Prostate gland (tissue), 2 donors: ENCODE measurements at regions not wholly inside any gene's neighbourhood (a gene's known extent, or its start where the extent isn't known, plus 50 kb on each side); places are given as distances from the start of the nearest gene placed in this dataset.

Experiments
- POLR2A ChIP-seq: fragments of 450-650 bp; IDR thresholded peaks from one replicate; pipeline ENCODE4 v1.6.1; 2016; ENCODE audit warnings: antibody characterized with exemption, mild to moderate bottlenecking
- POLR2AphosphoS5 ChIP-seq: sonication (generic); formaldehyde crosslinking; IDR thresholded peaks from one replicate; pipeline ENCODE4 v1.6.1; 2017; ENCODE audit warnings: antibody characterized with exemption
- TF ChIP-seq, protein P1 (sequence below), 4 experiments: fragments of 200-600 bp in 2 of 4; fragments of 450-650 bp in 2 of 4; sonication (generic) in 2 of 4; IDR thresholded peaks; 1 replicate in 3 of 4; 2 replicates in 1 of 4; pipeline ENCODE4 v1.5.1; 2016 to 2019; ENCODE audit warnings: antibody characterized with exemption in 4 of 4, mild to moderate bottlenecking in 2 of 4, moderate library complexity in 2 of 4

DNA sequence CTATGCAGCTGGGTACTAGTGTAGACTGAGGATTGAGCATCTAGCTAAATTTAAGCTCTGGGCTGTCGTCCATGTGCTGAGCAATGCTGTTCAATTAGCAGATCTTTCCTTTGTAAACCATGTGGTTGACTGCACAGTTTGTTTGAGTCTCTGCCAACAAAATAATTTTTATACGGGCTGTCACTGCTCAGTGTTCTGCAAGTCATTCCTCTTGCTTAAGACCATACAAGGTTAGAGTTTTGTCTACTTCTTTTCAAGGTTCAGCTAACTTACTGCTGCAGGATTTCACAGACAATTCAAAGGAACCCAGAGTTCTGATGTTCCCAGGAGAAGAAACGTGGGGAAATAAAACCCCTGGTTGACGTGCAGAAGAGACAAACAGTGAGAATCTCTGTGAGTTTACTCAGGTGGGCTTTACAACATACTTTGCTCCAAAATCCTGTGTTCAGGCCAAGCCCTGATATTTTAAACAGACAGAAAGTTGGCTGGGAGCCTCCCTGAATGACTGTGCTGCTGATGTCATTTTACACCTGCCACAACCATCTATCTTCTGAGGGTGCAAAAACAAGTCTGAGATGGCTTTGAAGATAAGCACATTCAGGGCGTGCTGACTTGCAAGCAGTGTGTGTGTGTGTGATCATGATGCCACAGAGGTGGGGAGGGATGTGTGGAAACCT, 177.1 kb upstream of the SVIL start:
- no peak for TF ChIP-seq POLR2A
- TF ChIP-seq, protein P1, sequence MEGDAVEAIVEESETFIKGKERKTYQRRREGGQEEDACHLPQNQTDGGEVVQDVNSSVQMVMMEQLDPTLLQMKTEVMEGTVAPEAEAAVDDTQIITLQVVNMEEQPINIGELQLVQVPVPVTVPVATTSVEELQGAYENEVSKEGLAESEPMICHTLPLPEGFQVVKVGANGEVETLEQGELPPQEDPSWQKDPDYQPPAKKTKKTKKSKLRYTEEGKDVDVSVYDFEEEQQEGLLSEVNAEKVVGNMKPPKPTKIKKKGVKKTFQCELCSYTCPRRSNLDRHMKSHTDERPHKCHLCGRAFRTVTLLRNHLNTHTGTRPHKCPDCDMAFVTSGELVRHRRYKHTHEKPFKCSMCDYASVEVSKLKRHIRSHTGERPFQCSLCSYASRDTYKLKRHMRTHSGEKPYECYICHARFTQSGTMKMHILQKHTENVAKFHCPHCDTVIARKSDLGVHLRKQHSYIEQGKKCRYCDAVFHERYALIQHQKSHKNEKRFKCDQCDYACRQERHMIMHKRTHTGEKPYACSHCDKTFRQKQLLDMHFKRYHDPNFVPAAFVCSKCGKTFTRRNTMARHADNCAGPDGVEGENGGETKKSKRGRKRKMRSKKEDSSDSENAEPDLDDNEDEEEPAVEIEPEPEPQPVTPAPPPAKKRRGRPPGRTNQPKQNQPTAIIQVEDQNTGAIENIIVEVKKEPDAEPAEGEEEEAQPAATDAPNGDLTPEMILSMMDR (IDR thresholded peaks at IDR 0.05): no peak
- TF ChIP-seq POLR2AphosphoS5: peak; percentile 78
